Activated CD4-positive, alpha-beta T cell treated with anti-CD3 and anti-CD28 coated beads for 36 hours (primary cell): ENCODE measurements at regions not wholly inside any gene's neighbourhood (a gene's known extent, or its start where the extent isn't known, plus 50 kb on each side); places are given as distances from the start of the nearest gene placed in this dataset.

Experiments
- ATAC-seq: fragments of 200-7000 bp; cut with Tn5 transposase; one replicate; pipeline ENCODE4 v1.10.0; 2021; ENCODE audit warnings: mild to moderate bottlenecking, moderate library complexity
- CTCF ChIA-PET: fragments of 350-600 bp; sonication (Branson Sonifier 250); formaldehyde crosslinking; loops from one replicate; lab custom pipeline; 2021; ENCODE audit warnings: antibody characterized with exemption; lab: Charles Lee
- POLR2A ChIA-PET: fragments of 350-600 bp; sonication (Branson Sonifier 250); formaldehyde crosslinking; loops from one replicate; lab custom pipeline; 2021; ENCODE audit warnings: antibody characterized with exemption, inconsistent platforms; lab: Charles Lee
- DNase-seq: peaks from one replicate; pipeline ENCODE4 v3.0.0-alpha.2; 2020
- H3K27ac Mint-ChIP-seq: one replicate; pipeline ENCODE4 v1.8.0; 2021; ENCODE audit warnings: mixed read lengths
- H3K27me3 Mint-ChIP-seq: one replicate; pipeline ENCODE4 v1.8.0; 2021; ENCODE audit warnings: mixed read lengths
- H3K36me3 Mint-ChIP-seq: one replicate; pipeline ENCODE4 v1.8.0; 2021; ENCODE audit warnings: low read depth, mixed read lengths
- H3K4me1 Mint-ChIP-seq: one replicate; pipeline ENCODE4 v1.8.0; 2021; ENCODE audit warnings: mixed read lengths
- H3K4me3 Mint-ChIP-seq: one replicate; pipeline ENCODE4 v1.8.0; 2021; ENCODE audit warnings: mild to moderate bottlenecking, moderate library complexity, mixed read lengths
- H3K9me3 Mint-ChIP-seq: one replicate; pipeline ENCODE4 v1.8.0; 2021; ENCODE audit warnings: low read depth, mixed read lengths
- intact Hi-C, 2 experiments: fragments of 100-400 bp; cut with DNase I in 1 of 2; cut with micrococcal nuclease in 1 of 2; formaldehyde crosslinking; loops; one replicate each; pipeline versions ENCODE4 v1.14.2 to v1.15.1; 2022 to 2024; cut with DNase I, micrococcal nuclease

- CTCF ChIA-PET = interaction anchor here (3.3 to 5.5 kb wide), 3 partner anchors 18 to 150 kb away, joined by 15 to 64 read pairs (median 52); no protein-coding TSS in a partner anchor
- POLR2A ChIA-PET = no interaction called here
- no peaks in the 10 kb centered on the region for H3K36me3 Mint-ChIP-seq
- no peaks in the 10 kb centered on the region for H3K4me1 Mint-ChIP-seq
- ATAC-seq = no peak
- H3K27ac Mint-ChIP-seq = no peak overlapping the region
- H3K9me3 Mint-ChIP-seq = no peaks in the 10 kb centered on the region
- no peaks in the 10 kb centered on the region for H3K27me3 Mint-ChIP-seq
- no peak overlapping the region for H3K4me3 Mint-ChIP-seq
- intact Hi-C loops = loop anchor here (5.0 kb wide), 2 partner anchors 126 to 321 kb away; partner anchors contain the start of genes ACSL4 (in 2 of the 2) and NXT2 (in 1 of the 2)
- DNase-seq = no peak
These were observed 125.7 kb upstream of the ACSL4 start for GRCh38 chrX:109858602-109859341.

DNA sequence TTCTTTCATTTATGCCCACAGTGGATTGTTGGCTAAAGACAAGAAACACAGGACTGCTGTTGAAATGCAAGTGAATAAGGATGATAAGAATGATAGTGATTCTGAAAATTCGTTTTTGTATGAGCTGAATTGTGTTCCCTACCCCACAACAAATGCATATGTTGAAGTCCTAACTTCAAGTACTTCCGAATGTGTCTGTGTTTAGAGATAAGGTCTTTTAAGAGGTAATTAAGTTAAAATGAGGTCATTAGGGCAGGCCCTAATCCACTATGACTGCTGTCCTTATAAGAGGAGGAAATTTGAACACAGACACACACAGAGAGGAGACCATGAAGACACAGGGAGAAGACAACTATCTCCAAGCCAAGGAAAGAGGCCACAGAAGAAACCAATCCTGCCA lies 126.6 kb upstream of the ACSL4 start:
- Mint-ChIP-seq H3K4me1 (no peaks in the 10 kb centered on the region), H3K4me3 (no peak overlapping the region), H3K9me3 (no peaks in the 10 kb centered on the region), H3K27ac (no peak overlapping the region), H3K27me3 (no peaks in the 10 kb centered on the region), H3K36me3 (no peaks in the 10 kb centered on the region)
- ChIA-PET POLR2A (no interaction called here), CTCF (interaction anchor here (0.6 kb wide), 1 partner anchor 619 kb away, joined by 4 read pairs; no protein-coding TSS in a partner anchor)
- no peak for ATAC-seq
- DNase-seq = no peak
- intact Hi-C loops = loop anchor here (5.0 kb wide), 2 partner anchors 127 to 322 kb away; partner anchors contain the start of genes ACSL4 (in 2 of the 2) and NXT2 (in 1 of the 2)

DNA sequence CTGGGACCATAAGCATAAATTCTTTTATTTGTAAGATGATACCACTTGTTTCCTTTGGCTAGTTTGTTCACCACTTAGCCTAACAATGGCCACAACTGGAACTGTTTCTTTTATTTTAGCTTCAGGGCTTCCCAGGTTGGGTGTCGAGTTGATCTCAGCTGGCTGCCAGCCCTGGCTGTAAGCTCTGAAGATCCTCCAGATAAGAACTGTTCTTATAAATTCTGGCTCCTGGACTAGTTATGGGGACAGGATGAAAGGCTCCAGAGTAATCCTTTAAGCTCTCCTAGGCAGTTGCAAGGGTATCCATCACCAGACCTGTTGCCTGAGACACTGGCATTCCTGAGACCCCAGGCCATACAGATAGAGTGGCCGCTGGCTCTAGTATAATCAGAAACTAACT lies 129.4 kb upstream of the ACSL4 start:
- intact Hi-C loops = no loop called here
- ATAC-seq (no peak), DNase-seq (no peak)
- POLR2A ChIA-PET = interaction anchor here (0.6 kb wide), 1 partner anchor 31 kb away, joined by 3 read pairs; no protein-coding TSS in a partner anchor
- CTCF ChIA-PET = interaction anchor here (2.3 kb wide), 1 partner anchor 150 kb away, joined by 6 read pairs; no protein-coding TSS in a partner anchor
- Mint-ChIP-seq H3K4me3 (no peak overlapping the region), H3K27me3 (no peaks in the 10 kb centered on the region), H3K27ac (no peak overlapping the region), H3K9me3 (no peaks in the 10 kb centered on the region), H3K4me1 (no peaks in the 10 kb centered on the region), H3K36me3 (no peaks in the 10 kb centered on the region)

DNA sequence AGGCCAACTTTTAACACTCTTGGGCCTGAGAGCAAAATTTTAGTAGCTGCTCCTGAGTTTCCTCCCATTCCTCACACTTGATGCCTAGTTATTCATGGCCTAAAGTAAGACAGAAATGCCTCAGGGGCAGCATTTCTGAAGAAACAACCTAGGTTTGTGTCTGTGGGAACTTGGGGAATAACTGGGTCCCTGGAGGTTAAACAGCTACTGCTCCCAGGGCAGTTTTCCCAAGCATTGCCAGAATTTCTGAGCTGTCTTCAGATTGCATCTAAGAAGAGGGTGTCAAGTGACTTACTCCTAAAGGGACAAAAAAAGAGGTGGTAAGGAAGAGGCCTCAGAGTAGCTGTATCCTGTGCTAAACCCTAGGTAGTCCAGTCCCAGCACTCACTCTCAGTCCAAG lies 130.8 kb upstream of the ACSL4 start:
- H3K27ac Mint-ChIP-seq = no peak overlapping the region
- H3K9me3 Mint-ChIP-seq = no peaks in the 10 kb centered on the region
- H3K4me3 Mint-ChIP-seq = no peak overlapping the region
- H3K27me3 Mint-ChIP-seq = no peaks in the 10 kb centered on the region
- ChIA-PET CTCF (interaction anchor here (1.4 to 2.3 kb wide), 2 partner anchors 27 to 151 kb away, joined by 6 to 9 read pairs; no protein-coding TSS in a partner anchor), POLR2A (no interaction called here)
- no peaks in the 10 kb centered on the region for H3K4me1 Mint-ChIP-seq
- DNase-seq = no peak
- H3K36me3 Mint-ChIP-seq = no peaks in the 10 kb centered on the region
- ATAC-seq = no peak
- intact Hi-C loops = no loop called here

GRCh38 chrX:109871121-109871888 lies 131.6 kb upstream of the TMEM164 start:
- Mint-ChIP-seq H3K4me1 (no peaks in the 10 kb centered on the region), H3K4me3 (no peak overlapping the region), H3K9me3 (no peaks in the 10 kb centered on the region), H3K36me3 (no peaks in the 10 kb centered on the region), H3K27me3 (no peaks in the 10 kb centered on the region), H3K27ac (no peak overlapping the region)
- no peak for DNase-seq
- ATAC-seq = no peak
- POLR2A ChIA-PET = no interaction called here
- CTCF ChIA-PET = interaction anchor here (1.1 to 2.2 kb wide), 2 partner anchors 14 to 238 kb away, joined by 3 to 10 read pairs; no protein-coding TSS in a partner anchor
- intact Hi-C loops = no loop called here

DNA sequence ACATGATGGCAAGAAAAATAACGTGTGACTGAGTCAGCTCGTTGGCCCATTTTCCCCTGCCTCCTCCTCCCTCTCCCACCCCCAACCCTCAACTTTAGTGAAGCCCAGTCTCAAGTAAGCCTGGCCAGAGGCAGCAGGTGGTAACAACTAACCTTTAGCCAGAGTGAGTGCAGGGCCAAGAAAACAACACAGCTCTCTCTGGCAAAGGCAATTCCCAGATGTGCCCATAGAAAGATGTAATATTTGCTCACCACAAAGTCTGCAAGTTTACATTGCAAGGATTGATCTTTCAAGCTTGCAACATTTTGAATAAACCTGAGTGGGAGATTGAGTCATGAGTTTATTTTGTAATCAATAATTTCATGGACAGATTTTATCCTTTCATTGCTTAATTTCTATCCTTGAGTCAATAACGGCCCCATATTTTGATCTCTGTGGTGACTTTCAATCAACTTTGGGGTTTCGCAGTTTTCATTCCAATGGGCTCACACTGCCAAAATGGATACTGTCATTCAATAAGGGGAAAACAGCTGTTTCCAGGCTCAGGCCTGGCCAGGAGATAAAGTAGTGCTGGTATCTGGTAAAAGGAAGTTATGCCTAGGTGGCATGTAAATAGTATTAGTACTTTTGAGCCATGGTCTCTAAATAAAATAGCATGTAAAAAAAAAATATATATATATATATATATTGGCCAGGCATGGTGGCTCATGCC lies 130.7 kb upstream of the TMEM164 start:
- POLR2A ChIA-PET = no interaction called here

DNA sequence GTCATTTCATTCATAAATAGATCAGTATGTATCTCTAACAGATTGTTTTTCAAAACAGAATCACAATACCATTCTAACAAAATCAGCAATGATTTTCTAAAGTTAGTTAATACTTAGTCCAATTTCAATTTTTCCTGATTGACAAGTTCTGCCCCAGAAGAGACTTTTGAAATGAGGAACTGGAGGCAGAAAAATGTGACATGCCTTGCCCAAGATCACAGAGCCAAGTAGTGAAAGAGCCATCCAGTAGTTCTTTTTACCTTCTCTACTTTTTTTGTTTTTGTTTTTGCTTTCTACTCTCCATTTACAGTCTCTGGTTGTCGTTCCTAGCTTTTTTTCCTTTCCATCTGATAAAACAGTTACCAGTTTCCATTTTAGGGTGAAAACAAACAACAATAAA lies 129.3 kb upstream of the TMEM164 start:
- H3K4me1 Mint-ChIP-seq = no peaks in the 10 kb centered on the region
- no peak for ATAC-seq
- DNase-seq = no peak
- intact Hi-C loops = no loop called here
- no peaks in the 10 kb centered on the region for H3K9me3 Mint-ChIP-seq
- H3K36me3 Mint-ChIP-seq = no peaks in the 10 kb centered on the region
- CTCF ChIA-PET = no interaction called here
- no peaks in the 10 kb centered on the region for H3K27me3 Mint-ChIP-seq
- H3K27ac Mint-ChIP-seq = no peak overlapping the region
- POLR2A ChIA-PET = no interaction called here
- no peak overlapping the region for H3K4me3 Mint-ChIP-seq

More for the DNA sequence above, 130.7 kb upstream of the TMEM164 start:
- intact Hi-C loops = no loop called here
- Mint-ChIP-seq H3K27me3 (no peaks in the 10 kb centered on the region), H3K9me3 (no peaks in the 10 kb centered on the region), H3K36me3 (no peaks in the 10 kb centered on the region), H3K4me3 (no peak overlapping the region), H3K27ac (no peak overlapping the region), H3K4me1 (no peaks in the 10 kb centered on the region)
- ATAC-seq = no peak
- DNase-seq = no peak
- CTCF ChIA-PET = interaction anchor here (2.2 kb wide), 1 partner anchor 15 kb away, joined by 10 read pairs; no protein-coding TSS in a partner anchor

DNA sequence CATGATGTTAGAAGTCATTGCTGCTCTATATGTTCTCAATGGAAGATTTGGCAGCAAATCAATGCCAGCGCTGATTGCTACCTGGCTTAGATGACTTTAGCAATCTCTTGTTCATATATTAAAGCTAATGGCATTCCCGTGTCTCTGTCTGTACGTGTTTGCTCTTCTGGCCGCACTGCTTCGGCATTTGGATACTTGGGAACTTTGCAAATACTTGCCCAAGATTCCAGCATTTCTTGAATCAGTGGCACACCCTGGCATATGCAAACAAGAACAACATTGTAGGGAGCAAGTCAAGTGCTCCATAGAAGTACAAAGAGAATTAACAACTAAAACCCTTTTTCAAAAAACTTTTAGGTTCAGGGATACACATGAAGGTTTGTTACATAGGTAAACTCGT lies 128.9 kb upstream of the TMEM164 start:
- intact Hi-C loops = no loop called here
- no peaks in the 10 kb centered on the region for H3K4me1 Mint-ChIP-seq
- POLR2A ChIA-PET = no interaction called here
- H3K36me3 Mint-ChIP-seq = no peaks in the 10 kb centered on the region
- no peaks in the 10 kb centered on the region for H3K9me3 Mint-ChIP-seq
- CTCF ChIA-PET = no interaction called here
- no peak overlapping the region for H3K4me3 Mint-ChIP-seq
- ATAC-seq (no peak), DNase-seq (no peak)
- H3K27me3 Mint-ChIP-seq = no peaks in the 10 kb centered on the region
- no peak overlapping the region for H3K27ac Mint-ChIP-seq

- H3K27me3 Mint-ChIP-seq = no peaks in the 10 kb centered on the region
- DNase-seq (no peak), ATAC-seq (no peak)
- no peaks in the 10 kb centered on the region for H3K4me1 Mint-ChIP-seq
- POLR2A ChIA-PET = no interaction called here
- H3K36me3 Mint-ChIP-seq = no peaks in the 10 kb centered on the region
- intact Hi-C loops = no loop called here
- H3K9me3 Mint-ChIP-seq = no peaks in the 10 kb centered on the region
- H3K4me3 Mint-ChIP-seq = no peak overlapping the region
- H3K27ac Mint-ChIP-seq = no peak overlapping the region
- CTCF ChIA-PET = no interaction called here
These were observed 128.4 kb upstream of the TMEM164 start for GRCh38 chrX:109874548-109874947.

- ATAC-seq = no peak
- H3K27me3 Mint-ChIP-seq = no peaks in the 10 kb centered on the region
These were observed 127.1 kb upstream of the TMEM164 start for GRCh38 chrX:109875831-109876230.

DNA sequence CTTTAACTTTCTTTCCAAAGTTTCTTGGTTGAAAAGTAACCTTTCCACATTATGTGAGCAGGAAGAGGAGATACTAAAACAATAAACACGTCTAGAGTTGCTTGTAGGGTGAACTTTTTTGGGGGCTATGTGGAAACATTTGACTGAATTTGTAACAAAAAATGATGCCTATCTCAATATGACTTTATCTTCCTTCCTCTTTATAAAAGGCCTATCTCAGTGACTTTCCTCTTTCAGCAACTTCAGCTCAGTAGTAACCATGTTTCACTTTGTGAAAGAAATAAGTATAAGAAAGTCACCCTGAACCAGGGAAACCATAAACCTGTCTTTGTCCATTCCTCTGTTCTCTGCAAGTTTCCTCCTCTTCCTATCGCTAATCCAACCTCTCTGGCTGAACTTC lies 124.7 kb upstream of the TMEM164 start:
- ATAC-seq (no peak), DNase-seq (no peak)
- Mint-ChIP-seq H3K4me3 (no peak overlapping the region), H3K4me1 (no peaks in the 10 kb centered on the region), H3K27ac (no peak overlapping the region), H3K27me3 (no peaks in the 10 kb centered on the region), H3K9me3 (no peaks in the 10 kb centered on the region), H3K36me3 (no peaks in the 10 kb centered on the region)
- intact Hi-C loops = no loop called here
- POLR2A ChIA-PET = no interaction called here
- CTCF ChIA-PET = interaction anchor here (0.7 to 1.3 kb wide), 4 partner anchors 13 to 392 kb away, joined by 3 to 4 read pairs (median 3); no protein-coding TSS in a partner anchor

More at GRCh38 chrX:109875831-109876230, 127.1 kb upstream of the TMEM164 start:
- ChIA-PET CTCF (no interaction called here), POLR2A (no interaction called here)
- intact Hi-C loops = no loop called here
- Mint-ChIP-seq H3K36me3 (no peaks in the 10 kb centered on the region), H3K27ac (no peak overlapping the region), H3K4me3 (no peak overlapping the region), H3K9me3 (no peaks in the 10 kb centered on the region), H3K4me1 (no peaks in the 10 kb centered on the region)
- DNase-seq = no peak
